ENCODE measurements at regions not wholly inside any gene's neighbourhood (a gene's known extent, or its start where the extent isn't known, plus 50 kb on each side); places are given as distances from the start of the nearest gene placed in this dataset.

DNA sequence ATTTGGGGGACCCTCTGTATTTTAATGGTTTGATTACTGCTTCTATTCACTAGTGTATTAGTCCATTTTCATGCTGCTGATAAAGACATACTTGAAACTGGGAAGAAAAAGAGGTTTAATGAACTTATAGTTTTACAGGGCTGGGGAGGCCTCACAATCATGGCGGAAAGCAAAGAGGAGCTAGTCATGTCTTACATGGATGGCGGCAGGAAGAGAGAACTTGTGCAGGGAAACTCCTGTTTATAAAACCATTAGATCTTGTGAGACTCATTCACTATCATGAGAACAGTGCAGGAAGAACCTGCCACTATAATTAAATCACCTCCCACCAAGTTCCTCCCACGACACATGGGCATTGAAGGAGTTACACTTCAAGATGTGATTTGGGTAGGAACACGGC is 464.5 kb upstream of the RGS18 start:
- H3K27me3 ChIP-seq (ENCODE audit: control insufficient read depth, insufficient read depth, low read length) = no peaks in the 10 kb centered on the region
- H3K56ac ChIP-seq (ENCODE audit: extremely low read depth, insufficient read depth, low read length) = no peak overlapping the region
- no peak overlapping the region for H3K14ac ChIP-seq (replicated peaks; ENCODE audit: low read depth, low read length)
- H3K79me1 ChIP-seq (ENCODE audit: low read depth in 1 of 2, low read length in 2 of 2) = no peaks in the 10 kb centered on the region
- H2BK120ac ChIP-seq (ENCODE audit: low read depth, low read length) = no peak overlapping the region
- no peak overlapping the region for H4K5ac ChIP-seq (ENCODE audit: low read depth, low read length)
- no peak overlapping the region for H4K91ac ChIP-seq (ENCODE audit: insufficient read depth, low read depth, low read length)
- H3K9me3 ChIP-seq (ENCODE audit: control insufficient read depth, insufficient read depth, low read length) = no peaks in the 10 kb centered on the region
- H3K4ac ChIP-seq (ENCODE audit: low read depth, low read length) = no peak overlapping the region
- H3K27ac ChIP-seq (ENCODE audit: insufficient read depth, low read length) = no peak overlapping the region
- H2AK9ac ChIP-seq (replicated peaks; ENCODE audit: low read depth, low read length, poor library complexity) = no peak overlapping the region
- H3K4me1 ChIP-seq (ENCODE audit: control insufficient read depth, insufficient read depth, low read length) = no peaks in the 10 kb centered on the region
- DNase-seq (no peak), ATAC-seq (ENCODE audit: low read depth) (no peak)
- in situ Hi-C loops (cut with MboI; ENCODE audit: low sequenced_read_pairs) = no loop called here
- ChIA-PET CTCF (no interaction called here), POLR2A (ENCODE audit: unreplicated experiment) (no interaction called here)
- H4K20me1 ChIP-seq (ENCODE audit: insufficient read depth, low read length) = no peaks in the 10 kb centered on the region
- H3K36me3 ChIP-seq (ENCODE audit: control insufficient read depth, insufficient read depth, low read length) = no peaks in the 10 kb centered on the region
- intact Hi-C loops (cut with micrococcal nuclease) = no loop called here
- no peaks in the 10 kb centered on the region for H3K9me1 ChIP-seq (ENCODE audit: insufficient read depth, low read length)
- WGBS, 2 experiments (ENCODE audit: extremely low coverage in 2 of 2, insufficient read length in 1 of 2) = no CpG with 5 or more reads among the region's 4 CpGs
- dilution Hi-C loops (cut with HindIII; ENCODE audit: low sequenced_read_pairs, unreplicated experiment) = no loop called here
- no peak overlapping the region for H2BK20ac ChIP-seq (ENCODE audit: low read depth, low read length)
- no TSS peak for BruUV-seq (replicated peaks)
- TF ChIP-seq POLR2A (IDR thresholded peaks at IDR 0.05; ENCODE audit: low read depth, low read length) = no peak
- TF ChIP-seq CEBPB (IDR thresholded peaks at IDR 0.05; ENCODE audit: low read depth, low read length) = no peak
- no peak for TF ChIP-seq FOS (IDR thresholded peaks at IDR 0.05; ENCODE audit: low read depth, low read length)
- TF ChIP-seq RCOR1 (IDR thresholded peaks at IDR 0.05; ENCODE audit: insufficient replicate concordance, low read length) = no peak
- no peak for TF ChIP-seq SMC3 (IDR thresholded peaks at IDR 0.05; ENCODE audit: low read depth, low read length)
- TF ChIP-seq MAFK (IDR thresholded peaks at IDR 0.05; ENCODE audit: low read depth, low read length) = no peak
- TF ChIP-seq RAD21 (IDR thresholded peaks at IDR 0.05; ENCODE audit: low read length) = no peak
- TF ChIP-seq ELK1 (IDR thresholded peaks at IDR 0.05; ENCODE audit: borderline replicate concordance, low read depth, low read length) = no peak
- TF ChIP-seq CHD1 (IDR thresholded peaks at IDR 0.05; ENCODE audit: low read depth, low read length) = no peak
- TF ChIP-seq MAZ (IDR thresholded peaks at IDR 0.05; ENCODE audit: borderline replicate concordance, low read depth, low read length) = no peak
- TF ChIP-seq CTCF (conservative IDR thresholded peaks at IDR 0.05; ENCODE audit: low read depth, low read length) = no peak
- TF ChIP-seq MXI1 (IDR thresholded peaks at IDR 0.05; ENCODE audit: borderline replicate concordance, low read depth, low read length) = no peak
- TF ChIP-seq NFE2L2 (IDR thresholded peaks at IDR 0.05; ENCODE audit: low read depth, low read length) = no peak
- TF ChIP-seq USF2 (IDR thresholded peaks at IDR 0.05; ENCODE audit: low read depth, low read length) = no peak
- TF ChIP-seq RFX5 (IDR thresholded peaks at IDR 0.05; ENCODE audit: low read depth, low read length) = no peak
- no peak for TF ChIP-seq BHLHE40 (IDR thresholded peaks at IDR 0.05; ENCODE audit: low read depth, low read length)
- no peak overlapping the region for H2AFZ ChIP-seq (replicated peaks; ENCODE audit: low read length, poor library complexity)
- no peak overlapping the region for H2BK5ac ChIP-seq (ENCODE audit: low read depth, low read length, poor library complexity, severe bottlenecking)
- H3K18ac ChIP-seq (ENCODE audit: low read depth, low read length) = no peak overlapping the region
- no peak overlapping the region for H3K9ac ChIP-seq (ENCODE audit: low read depth, low read length)
- H4K8ac ChIP-seq (ENCODE audit: low read depth in 2 of 2, low read length in 2 of 2) = no peak overlapping the region
- no peak overlapping the region for H2BK15ac ChIP-seq (ENCODE audit: low read depth, low read length)
- H2AK5ac ChIP-seq (ENCODE audit: low read depth, low read length) = no peak overlapping the region
- no peak overlapping the region for H3K23ac ChIP-seq (ENCODE audit: low read depth, low read length)
- H3K4me3 ChIP-seq (ENCODE audit: insufficient read depth, low read depth, low read length) = no peak overlapping the region
- H3K4me2 ChIP-seq (ENCODE audit: low read depth, low read length) = no peak overlapping the region

Data from IMR-90 (cell line).